GDM1 (cell line): ENCODE measurements at regions not wholly inside any gene's neighbourhood (a gene's known extent, or its start where the extent isn't known, plus 50 kb on each side); places are given as distances from the start of the nearest gene placed in this dataset.

Experiments
- DNase-seq: peaks from one replicate; lab custom pipeline; 2025; lab: John Stamatoyannopoulos, UW

DNA sequence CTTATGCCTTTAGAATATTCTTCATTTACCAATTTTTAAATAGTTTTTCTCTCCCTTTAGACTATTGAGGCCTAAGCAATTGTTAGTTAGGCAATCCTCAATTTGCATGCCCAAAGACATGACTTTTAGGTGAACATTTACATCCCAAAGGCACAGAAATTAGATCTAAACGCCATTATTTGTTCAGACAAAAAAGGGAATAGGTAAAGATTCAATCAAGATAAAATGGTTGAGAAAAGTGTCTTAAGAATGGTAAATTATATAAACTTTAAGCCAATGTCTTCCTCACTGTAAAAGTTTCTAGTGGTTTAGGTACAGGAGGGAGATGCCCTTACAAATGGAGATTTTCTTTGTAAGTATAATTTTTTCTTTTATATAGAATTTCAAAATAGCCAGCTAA, 50.2 kb upstream of the MME start:
- no peak for DNase-seq

DNA sequence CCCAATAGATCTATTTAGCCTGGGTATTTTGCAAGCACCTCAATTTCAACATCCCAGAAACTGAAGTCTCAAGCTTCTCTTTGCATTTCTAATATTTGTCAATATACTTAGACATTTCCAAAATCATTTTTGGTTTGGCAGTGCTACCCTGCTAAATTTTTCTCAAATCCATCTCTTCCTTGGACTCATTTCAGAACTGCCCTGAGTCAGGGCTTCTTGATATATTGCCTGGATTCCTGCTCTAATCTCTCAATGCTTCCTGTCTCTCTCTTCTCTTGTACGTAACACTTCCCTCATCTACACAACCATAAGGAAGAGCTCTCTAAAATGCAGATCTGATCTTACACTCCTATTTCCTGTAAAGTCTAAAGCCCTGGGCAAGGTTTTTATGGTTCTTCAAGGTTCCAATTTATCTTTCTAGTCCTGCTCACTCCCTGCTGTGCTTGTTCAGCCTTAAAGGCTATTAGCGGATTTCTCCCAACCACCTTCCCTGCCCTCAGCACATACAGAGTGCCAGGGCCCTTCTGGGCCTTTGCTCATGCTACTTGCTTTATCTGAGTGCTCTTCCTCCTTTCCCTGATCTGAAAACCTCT, 53.0 kb upstream of the MME start:
- DNase-seq: no peak

DNA sequence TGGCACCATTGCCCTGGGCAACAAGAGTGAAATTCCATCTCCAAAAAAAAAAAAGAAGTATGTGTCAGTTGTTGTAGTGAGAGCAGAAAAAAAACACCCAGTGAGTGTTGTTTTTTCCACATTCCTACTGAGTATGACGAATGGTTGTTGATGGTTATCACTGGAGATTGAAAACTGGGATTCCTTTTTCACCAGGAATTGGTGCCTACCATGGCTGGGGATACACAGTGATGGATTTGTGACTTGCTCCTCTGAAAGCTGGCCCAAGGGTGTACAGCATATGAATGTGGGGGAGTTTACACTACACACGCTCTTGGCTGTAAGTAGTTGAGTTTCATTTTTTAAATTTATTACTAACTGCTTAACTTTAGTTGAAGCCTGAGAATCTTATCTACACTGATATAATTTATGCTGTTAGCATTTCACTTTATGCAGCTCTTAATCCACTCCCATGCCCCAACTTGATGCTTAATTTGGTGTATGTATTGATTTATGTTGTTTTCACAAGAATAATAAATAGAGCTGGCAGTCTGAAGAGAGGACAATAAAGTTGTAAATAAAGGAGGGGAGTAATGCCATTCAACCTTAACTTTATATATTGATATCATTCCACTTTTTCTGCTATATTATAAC, 56.0 kb upstream of the MME start:
- DNase-seq: no peak

DNA sequence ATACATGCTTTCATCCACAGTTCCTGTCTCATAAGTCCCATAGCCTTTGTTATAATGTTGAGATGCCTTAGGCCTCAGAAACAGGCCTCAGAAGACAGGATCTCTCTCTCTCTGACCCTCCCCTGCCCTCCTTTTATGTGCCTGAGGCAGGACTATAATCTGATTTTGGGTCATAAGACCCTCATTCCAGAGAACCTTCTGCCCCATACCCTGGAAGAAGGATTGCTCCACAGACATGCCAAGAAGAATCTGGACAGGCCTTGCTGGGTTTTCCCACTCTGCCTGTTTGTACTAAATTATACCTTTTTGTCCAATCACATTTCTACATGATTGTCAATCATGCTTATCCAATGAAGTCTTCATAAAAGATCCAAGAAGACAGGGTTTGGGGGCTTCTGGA, 57.2 kb upstream of the MME start:
- DNase-seq: no peak

DNA sequence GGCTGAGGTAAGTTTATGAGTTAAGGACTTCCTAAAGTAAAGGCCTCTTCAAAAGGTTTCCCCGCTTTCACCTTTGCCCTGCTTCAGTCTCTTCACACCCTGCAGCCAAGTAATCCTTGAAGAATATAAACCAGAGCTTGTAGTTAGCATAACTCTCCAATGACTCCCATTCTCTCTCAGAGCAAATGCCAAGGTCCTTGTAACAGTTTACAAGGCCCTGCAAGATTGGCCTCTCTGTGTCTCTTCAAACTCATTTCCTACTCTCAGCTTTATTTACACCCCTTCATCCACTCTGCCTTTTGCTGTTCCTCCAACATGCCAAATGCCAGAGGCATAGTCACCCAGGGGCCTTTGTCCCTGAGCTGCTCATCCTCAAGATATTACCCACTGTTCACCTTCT, 60.5 kb upstream of the MME start:
- DNase-seq: no peak

DNA sequence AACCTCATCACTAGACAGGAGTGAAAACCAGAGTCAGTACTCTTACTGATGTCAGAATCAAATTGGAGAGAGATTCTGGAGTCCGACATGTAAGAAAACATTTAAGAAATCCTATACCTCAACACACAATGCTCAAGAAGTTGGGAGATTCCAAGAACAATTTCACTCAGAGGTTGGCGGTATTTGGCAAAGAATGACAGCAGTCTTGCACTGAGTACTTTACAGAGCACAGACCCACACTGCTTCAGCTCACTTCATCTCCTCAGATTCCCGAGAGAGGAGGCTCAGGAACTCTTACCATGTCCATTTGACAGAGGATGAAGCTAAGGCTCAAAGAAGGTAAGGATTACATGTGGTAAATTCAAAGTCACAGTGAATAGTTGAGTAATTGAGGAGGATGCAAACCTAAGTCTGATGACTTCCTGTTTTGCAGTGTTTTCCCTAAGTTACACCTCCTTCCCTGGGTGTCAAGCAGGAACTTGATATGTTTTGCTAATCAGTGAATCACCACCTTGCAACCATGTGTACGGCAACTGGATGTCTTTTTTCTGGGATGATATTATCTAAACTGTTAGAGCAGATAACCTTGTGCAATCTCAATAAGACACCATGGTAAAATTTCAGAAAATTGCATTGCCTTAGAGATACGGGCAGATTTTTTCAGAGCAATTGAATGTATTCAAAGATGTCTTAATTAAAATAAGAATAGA, 61.3 kb upstream of the MME start:
- no peak for DNase-seq

DNA sequence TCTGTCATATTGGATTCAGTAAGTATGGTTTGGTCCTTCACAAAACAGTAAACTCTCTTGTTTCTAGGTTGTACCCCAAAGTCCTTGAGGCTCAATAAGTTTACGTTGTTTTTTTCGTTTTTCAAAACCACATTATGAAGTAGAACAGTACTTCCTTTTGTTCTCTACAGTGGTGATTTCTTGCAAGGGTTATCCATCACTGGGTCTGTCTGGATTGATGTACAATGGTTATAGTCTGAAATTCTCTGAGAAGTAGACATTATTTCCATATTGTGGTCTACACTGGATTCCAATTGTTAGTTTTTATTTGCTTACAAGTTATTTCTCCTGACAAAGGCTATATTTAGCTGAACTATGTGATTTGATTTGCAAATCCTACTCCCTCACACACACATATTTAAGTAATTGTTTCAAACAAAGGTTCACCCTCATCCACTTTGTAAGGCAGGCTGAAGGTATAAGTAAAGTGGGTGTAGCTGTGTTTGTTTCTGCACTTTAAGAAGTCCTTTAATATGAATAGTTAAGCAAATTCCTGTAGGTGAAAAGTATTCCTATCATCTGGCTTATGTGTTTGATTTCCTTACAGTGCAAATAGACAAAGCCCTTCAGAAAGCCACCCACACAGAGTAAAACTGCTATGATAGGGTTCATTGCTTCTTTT, 64.2 kb upstream of the MME start:
- DNase-seq: no peak

DNA sequence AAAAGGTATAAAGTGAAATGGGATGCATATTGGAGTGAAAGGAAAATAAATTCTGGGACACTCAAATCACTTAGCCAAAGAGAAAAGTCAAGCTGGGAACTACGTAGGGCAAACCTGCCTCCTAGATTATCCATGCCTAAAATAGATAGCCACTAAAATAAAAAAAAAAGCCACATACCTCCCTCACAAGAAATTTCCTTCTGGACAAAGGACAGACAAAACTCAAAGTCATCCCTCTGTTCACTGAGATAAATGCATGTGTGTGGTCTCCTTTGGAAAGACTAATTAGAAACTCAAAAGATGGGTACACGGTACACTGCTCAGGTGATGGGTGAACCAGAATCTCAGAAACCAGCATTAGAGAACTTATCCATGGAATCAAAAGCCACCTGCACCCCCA, 65.2 kb upstream of the MME start:
- DNase-seq: no peak

DNA sequence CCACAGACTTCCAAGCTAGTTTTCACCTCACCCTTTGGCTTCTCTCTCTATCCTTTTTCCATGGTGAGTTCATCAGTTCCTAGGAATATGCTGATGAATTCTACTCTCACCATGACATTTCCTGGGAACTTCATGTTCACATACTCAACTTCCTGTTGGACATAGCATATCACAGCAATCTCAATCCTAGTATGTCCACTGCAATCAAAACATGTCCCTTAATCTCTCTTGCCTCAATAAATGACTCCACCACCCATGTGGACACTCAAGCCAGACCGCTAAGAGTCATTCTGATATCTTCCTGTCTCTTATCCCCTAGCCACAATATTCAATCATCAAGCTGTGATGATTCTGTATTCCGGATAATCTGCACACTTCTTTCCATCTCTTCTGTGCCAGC, 66.7 kb upstream of the MME start:
- no peak for DNase-seq

DNA sequence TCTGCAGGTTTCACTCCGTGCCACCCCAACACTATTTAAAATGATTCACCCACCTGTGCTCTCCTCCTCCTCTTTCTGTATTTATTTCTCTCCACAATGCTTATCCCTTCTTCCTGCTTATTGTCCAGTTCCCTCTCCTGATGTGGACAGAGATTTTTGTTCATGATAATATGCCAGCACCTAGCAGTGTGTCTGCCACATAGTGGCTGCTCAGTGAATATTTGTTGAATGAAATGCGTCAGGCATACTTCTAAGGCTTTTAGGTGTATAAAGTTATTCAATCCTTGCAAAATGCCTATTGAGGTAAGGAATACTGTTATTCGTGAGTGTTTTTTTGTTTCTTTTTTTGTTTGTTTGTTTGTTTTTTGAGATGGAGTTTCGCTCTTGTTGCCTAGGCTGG, 67.5 kb upstream of the MME start:
- DNase-seq: no peak

DNA sequence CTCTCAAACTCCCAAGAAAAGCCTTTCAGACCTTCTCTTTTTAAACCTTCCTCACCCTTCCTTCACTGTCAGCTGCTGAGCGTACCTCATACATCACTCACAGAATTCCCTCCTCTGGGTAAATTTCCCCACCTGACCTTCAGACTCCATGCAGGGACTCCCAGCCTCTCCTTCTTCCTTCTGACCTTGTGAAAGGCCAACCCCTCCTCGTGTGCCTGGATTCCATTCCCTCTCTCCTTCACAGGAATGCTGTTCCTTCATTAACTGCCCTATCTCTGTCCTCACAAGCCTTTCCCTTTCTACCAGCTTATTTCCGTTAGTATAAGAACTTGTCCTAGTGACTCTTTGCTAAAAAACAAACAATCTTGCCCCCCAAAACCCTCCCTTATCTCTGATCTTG, 69.7 kb upstream of the MME start:
- no peak for DNase-seq

DNA sequence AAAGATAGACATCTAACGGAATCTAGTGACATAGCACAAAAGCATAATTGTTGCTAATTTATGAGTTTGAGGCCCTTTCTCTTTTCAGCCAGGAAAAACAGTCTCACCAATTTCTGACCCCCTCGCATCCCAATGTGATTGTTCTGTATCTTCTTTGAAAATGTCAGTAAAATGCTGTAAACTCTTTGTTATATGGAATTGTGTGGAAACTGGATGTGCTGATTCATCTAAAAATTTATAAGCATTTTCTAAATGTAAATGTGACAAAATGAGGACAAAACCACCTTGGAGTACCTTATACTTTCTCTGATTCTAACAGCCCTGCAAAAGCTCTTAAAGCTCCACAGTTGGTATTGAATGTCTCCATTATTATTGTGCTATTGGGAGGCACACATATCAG, 70.9 kb upstream of the MME start:
- no peak for DNase-seq

DNA sequence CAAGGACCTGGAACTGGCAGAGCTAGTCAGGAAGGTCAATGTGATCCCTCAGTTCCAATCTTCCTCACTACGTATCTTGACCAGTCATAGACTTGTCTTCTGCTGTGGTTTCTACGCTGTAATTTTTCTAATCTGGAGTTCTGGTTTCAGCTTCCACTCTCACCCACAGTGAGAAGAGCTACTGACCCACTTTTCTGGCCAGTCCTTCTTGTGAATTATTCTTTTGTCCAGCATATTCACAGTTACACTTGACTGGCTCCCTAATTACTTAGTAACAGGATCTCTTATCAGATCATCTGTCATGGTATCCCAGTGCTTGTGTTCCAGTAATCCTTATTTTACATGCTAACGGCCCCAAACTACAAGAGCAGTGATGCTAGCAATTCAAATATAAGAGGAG, 72.4 kb upstream of the MME start:
- no peak for DNase-seq

DNA sequence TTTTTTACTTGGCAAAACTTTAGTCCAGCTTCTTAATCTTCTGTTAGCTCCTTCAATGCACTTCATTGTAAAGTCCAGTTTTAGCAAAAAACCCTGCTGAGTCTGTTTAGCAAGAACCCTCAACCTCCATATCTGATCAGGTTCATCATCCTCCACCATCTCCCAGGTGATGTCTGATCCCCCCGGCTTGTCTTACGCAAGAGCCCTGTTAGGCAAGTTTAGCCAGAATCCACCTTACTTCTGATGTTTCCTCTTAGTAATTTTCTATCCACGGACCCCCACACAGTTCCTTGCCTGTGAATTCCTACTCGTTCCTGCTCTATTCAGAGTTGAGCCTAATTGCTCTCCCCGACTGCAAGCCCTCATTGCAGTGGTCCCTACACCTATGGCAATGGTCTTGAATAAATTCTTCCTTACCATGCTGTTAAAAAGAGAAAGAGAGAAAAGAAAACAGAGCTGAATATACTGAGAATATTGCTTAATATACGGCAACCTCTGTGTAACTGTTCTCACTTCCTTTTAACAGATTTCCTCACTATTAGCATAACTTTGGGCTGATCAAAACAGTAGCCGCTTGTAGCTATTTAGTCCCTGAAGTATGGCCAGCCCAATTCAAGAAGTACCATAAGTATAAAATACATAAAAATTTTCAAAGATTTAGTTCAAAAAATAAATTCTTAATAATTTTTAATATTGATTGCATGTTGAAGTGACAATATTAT, 78.7 kb upstream of the MME start:
- no peak for DNase-seq

DNA sequence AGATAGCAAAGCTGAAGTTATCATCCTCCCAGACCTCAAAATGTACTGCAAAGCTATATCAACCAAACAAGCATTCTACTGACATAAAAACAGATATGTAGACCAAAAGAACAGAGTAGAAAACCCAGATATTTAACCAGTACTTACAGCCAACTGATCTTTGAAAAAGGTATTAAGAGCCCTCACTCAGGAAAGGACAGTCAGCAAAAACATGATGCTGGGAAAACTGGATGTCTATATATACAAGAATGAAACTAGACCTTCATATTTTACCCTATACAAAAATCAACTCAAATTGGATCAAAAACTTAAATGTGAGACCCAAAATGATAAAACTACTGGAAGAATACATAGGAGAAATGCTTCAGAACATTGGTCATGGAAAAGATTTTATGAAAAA, 87.5 kb upstream of the MME start:
- DNase-seq: no peak

DNA sequence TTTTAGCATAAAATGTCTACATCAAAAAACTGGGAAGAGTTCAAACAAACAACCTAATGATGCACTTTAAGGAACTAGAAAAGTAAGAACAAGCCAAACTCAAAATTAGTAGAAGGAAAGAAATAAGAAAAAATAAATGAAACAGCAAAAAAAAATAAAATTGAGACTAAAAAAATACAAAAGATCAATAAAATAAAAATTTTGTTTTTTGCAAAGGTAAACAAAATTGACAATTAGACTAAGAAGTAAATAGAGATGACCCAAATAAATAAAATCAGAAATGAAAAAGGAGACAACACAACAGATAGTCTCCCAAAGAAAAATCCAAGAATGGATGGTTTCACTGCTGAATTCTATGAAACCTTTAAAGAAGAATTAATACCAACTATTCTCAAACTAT, 89.6 kb upstream of the MME start:
- no peak for DNase-seq

DNA sequence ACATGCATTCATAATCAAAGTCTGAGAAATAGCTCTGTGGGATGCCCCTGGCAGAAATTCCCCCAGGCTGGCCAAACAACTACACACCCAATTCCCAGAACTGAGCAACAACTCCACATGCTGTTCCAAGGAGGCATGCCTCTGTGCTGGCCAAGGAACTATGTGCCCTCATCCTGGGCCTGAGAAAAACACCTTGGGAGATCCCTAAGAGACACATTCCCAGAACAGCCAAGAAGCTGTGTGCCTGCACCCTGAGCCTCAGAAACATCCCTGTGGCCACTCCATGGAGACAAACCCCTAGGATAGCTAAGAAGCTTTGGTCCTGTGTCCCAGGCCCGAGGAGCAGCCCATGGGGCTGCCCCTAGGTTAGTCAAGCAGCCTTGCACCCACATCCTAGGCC, 92.3 kb upstream of the MME start:
- DNase-seq: no peak

DNA sequence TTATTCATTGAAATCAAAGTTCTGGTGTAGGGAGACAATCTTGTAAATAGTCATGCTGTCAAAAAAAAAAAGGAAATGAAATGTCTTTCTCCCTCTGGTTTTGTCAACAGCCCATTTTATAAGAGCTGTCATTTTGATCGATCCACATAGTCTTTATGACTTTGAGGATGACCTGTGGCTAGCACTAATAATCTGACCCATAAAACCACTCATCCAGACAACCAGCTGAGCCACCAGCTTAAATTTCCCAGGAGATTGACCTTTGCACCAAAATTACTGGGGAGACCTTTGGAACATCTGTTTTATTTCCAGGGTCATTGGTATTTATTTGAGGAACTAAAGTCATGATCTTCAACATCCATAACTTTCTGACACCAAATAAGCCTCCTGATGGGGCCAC, 98.5 kb upstream of the MME start:
- DNase-seq: no peak

DNA sequence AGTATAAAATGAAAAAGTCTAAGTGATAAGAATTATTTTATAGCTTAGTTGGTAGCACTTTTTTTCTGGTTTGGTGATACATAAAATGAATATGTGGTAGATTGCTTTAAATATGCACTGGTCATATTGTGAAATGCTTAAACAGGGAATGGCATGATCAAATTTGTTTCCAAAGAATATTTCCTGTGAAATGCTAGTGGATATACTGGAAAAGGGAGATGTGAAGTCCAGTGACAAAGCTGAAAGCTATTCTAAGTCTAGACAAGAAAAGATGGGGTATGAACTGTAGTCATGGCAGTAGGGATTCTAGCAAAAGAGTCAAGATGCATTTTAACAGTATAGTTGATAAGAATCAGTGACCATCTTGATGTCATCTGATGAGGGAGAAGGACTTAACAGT, 98.9 kb upstream of the MME start:
- DNase-seq: no peak

DNA sequence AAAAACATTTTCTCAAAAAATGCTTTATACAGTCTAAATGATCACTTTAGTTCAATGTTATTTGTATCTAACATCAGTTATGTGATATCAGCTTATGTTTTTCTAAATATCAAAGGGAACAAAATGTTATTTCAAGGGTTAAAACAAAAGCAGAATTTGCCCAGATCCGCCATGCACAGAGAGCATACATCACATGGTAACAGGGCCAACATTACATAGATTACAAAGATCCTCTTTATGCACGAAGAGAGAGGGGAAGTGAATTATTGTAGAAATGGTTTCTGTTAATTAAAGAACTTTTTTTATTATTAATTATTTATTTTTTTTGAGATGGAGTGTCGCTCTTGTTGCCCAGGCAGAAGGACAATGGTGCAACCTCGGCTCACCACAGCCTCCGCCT, 100.8 kb upstream of the MME start:
- no peak for DNase-seq

DNA sequence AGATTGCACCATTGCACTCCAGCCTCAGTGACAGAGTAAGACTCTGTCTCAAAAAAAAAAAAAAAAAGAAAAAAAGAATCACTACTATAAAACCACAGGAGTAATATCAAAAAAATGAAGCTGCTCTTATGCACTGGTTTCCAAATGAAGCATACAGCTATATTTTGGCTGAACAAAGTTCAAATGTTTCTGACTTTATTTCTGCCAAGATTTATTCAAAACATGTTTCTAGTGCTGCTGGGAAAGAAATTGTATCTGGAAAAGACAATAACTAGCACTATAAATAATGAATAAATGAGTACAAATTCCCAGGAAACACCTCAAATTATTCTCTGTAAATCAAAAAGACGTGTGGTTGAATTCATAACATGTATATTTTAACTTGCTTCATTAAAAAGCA, 102.5 kb upstream of the MME start:
- DNase-seq: no peak

DNA sequence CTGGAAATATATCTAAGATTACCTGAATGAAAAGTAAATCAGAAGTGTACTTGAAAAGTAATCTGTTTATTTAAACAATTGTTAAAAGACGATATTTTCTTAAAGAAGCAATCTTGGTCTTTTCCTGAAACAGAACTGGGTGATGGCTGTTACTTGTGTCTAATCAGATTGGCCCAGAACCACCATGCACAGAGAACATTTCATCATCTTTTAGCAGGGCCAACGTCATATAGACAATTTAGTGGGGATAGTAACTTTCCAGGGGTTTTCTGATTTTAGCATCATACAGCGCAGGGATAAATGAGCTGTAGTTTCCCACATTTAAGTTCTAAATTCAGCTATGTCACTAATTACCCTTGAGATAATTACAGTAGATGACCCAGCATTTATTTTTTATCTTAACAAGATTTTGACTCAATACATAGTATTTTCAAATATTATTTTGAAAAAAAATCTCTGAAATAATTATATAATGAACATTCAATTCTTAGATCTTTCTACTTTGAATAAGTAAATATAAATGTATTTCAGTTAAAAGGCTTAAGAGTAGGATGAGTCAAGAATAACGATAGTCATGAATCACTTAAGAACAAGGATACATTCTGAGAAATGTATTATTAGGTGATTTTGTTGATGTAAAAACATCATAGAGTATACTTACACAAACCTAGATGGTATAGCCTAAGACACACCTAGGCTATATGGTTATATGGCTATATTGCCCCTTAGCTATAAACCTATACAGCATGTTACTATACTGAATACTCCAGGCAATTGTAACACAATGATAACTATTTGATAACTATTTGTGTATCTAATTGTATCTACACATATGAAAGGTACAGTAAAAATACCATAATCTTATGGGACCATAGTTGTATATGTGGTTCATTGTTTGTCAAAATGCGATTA, 103.8 kb upstream of the MME start:
- DNase-seq: no peak
